ENCODE measurements at regions not wholly inside any gene's neighbourhood (a gene's known extent, or its start where the extent isn't known, plus 50 kb on each side); places are given as distances from the start of the nearest gene placed in this dataset.

GRCh38 chr15:95375281-95375680, 955.2 kb upstream of the NR2F2 start:
- TF ChIP-seq CTCF (IDR thresholded peaks at IDR 0.05) (no peak), ZFX (IDR thresholded peaks at IDR 0.05; ENCODE audit: borderline replicate concordance) (no peak)

Measured in 22Rv1 (cell line).